ENCODE measurements at regions not wholly inside any gene's neighbourhood (a gene's known extent, or its start where the extent isn't known, plus 50 kb on each side); places are given as distances from the start of the nearest gene placed in this dataset.

DNA sequence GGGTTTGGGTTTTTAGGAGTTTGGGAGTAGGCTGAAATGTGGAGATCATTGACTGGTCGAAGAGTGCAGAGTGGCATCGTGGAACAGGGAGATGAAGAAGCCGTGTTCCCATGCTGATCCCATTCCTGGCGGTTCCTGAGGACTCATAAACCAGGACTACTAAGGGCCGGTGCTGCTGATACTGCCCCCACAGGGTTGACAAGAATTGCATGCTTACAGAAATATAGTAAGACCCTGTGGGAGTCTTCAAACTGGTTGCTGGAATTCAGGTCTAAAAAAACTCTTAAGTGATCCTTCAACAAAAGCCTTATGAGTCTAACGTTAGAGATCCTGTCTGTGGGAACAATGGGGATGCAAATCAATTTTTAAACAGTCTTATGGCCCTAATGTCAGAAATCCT is 64.0 kb upstream of the ARHGAP5 start:
- in situ Hi-C loops (cut with MboI; ENCODE audit: low sequenced_read_pairs, unreplicated experiment) = no loop called here
- no peak for DNase-seq (ENCODE audit: low spot score)
- TF ChIP-seq, protein P1, sequence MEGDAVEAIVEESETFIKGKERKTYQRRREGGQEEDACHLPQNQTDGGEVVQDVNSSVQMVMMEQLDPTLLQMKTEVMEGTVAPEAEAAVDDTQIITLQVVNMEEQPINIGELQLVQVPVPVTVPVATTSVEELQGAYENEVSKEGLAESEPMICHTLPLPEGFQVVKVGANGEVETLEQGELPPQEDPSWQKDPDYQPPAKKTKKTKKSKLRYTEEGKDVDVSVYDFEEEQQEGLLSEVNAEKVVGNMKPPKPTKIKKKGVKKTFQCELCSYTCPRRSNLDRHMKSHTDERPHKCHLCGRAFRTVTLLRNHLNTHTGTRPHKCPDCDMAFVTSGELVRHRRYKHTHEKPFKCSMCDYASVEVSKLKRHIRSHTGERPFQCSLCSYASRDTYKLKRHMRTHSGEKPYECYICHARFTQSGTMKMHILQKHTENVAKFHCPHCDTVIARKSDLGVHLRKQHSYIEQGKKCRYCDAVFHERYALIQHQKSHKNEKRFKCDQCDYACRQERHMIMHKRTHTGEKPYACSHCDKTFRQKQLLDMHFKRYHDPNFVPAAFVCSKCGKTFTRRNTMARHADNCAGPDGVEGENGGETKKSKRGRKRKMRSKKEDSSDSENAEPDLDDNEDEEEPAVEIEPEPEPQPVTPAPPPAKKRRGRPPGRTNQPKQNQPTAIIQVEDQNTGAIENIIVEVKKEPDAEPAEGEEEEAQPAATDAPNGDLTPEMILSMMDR (IDR thresholded peaks at IDR 0.05; ENCODE audit: borderline replicate concordance, control extremely low read depth, extremely low read depth, insufficient read depth, missing control alignments) = no peak

DNA sequence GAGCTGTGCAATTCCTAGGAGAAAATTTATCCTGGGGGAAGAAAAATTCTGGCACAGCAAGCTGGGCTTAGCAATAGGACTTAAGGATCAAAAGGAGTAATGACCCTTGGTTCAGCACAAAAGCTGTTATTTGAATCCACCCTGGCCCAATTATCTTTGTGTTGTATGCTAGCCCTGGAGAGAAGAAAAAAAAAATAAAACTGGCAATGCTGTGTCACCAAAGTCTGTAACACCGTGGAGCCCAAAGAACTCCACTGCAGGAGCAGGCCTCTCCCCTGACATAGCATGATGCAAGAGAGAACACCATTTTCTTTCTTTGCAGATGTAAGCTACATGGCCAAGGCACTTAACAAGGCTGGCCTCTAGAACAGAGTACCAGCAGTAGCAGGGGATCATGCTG is 63.0 kb upstream of the ARHGAP5 start:
- no peak for DNase-seq (ENCODE audit: low spot score)
- TF ChIP-seq, protein P1 (IDR thresholded peaks at IDR 0.05; ENCODE audit: borderline replicate concordance, control extremely low read depth, extremely low read depth, insufficient read depth, missing control alignments) = no peak
- in situ Hi-C loops (cut with MboI; ENCODE audit: low sequenced_read_pairs, unreplicated experiment) = no loop called here

DNA sequence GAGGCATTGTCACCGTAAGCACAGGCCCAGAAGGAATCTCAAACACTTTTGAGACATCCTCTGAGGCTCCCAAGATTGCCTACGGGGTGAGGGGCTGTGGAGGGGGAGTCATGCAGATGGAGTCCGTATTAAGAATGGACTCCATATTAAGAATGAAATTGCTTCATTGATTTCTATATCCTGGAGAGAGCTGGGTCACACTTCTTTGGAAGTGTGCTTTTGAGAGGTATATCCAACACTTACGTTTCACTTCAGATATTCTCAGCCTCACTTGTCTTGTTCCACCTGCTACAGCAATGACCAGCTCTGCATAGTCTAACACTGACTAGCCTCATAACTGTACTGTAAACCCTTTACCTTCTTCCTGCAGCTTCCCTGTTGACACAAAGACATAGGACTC is 62.6 kb upstream of the ARHGAP5 start:
- no peak for DNase-seq (ENCODE audit: low spot score)
- TF ChIP-seq, protein P1 (IDR thresholded peaks at IDR 0.05; ENCODE audit: borderline replicate concordance, control extremely low read depth, extremely low read depth, insufficient read depth, missing control alignments) = no peak
- in situ Hi-C loops (cut with MboI; ENCODE audit: low sequenced_read_pairs, unreplicated experiment) = no loop called here

DNA sequence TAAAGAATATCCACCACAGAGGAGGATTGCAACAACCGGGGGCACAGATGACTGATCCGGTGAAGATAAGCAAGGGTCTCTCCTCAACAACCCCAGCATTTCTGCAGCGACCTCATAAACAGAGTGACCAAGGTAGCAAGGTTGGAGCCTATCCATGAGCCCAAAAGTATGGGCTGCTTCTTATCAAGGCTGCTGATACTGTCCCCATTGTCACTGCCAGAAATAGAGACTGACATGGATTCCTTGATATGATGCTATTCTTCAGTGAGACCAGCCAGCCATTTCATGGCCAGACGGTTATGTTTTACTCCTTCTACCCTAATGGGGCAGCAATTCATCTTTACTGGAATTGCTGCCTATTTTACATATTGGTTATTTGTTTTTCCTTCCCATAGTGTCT is 61.9 kb upstream of the ARHGAP5 start:
- DNase-seq (ENCODE audit: low spot score) = no peak
- TF ChIP-seq, protein P1 (IDR thresholded peaks at IDR 0.05; ENCODE audit: borderline replicate concordance, control extremely low read depth, extremely low read depth, insufficient read depth, missing control alignments) = no peak

DNA sequence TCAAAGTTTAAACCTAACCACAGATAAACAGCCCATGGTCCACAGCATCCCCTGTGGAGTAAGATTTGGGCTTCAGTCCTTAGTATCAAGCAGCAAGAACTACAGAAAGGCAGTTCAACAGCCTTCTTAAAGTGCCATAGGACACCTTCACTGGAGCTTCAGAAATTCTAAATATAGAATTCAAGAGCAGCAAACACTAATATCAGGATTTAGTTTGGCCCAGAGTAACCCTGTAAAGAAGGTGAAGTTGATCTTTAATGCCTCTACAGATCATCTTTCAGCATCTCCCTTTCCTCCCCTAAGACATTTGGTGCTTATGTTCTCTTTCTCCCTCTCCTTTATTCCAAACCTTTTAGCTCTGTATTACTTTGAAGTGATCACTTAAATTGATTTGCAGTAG is 59.5 kb upstream of the ARHGAP5 start:
- no peak for DNase-seq (ENCODE audit: low spot score)
- TF ChIP-seq, protein P1 (IDR thresholded peaks at IDR 0.05; ENCODE audit: borderline replicate concordance, control extremely low read depth, extremely low read depth, insufficient read depth, missing control alignments) = no peak
- in situ Hi-C loops (cut with MboI; ENCODE audit: low sequenced_read_pairs, unreplicated experiment) = no loop called here

More for the DNA sequence above, 61.9 kb upstream of the ARHGAP5 start:
- in situ Hi-C loops (cut with MboI; ENCODE audit: low sequenced_read_pairs, unreplicated experiment) = no loop called here

DNA sequence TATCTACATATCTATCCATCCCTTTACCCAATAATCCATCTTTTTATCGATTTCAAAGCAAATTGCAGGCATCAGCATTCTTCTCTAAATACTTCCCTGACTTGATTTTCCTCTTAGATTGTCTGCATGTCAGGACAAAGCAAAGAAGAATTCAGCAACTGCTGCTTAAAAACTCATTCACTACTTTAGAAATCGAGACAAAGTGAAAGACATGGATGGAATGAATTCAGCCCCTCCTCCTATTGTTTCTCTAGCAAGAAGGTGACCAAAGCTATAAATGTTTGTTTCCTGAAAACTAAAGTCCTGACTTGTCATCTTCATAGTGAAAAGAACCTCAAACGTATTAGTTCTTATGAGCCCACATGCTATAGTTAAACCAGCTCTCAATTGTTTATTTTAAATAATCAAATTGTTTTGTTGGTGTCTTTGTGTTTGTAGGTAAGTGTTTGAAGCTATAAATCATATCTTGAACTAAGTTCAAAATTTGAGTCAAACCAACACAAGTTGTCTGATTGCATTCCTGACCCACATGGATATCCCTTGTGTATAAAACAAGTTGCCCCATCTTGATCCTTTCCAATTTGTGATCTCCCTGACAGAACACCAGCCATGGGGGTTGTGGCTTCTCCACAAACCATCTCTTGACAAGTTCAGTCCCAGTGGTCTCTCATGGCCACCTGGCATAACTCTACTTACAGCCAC is 58.6 kb upstream of the ARHGAP5 start:
- DNase-seq (ENCODE audit: low spot score) = no peak
- in situ Hi-C loops (cut with MboI; ENCODE audit: low sequenced_read_pairs, unreplicated experiment) = no loop called here
- TF ChIP-seq, protein P1 (IDR thresholded peaks at IDR 0.05; ENCODE audit: borderline replicate concordance, control extremely low read depth, extremely low read depth, insufficient read depth, missing control alignments) = no peak
